Naive B cell (primary cell): ENCODE measurements at regions not wholly inside any gene's neighbourhood (a gene's known extent, or its start where the extent isn't known, plus 50 kb on each side); places are given as distances from the start of the nearest gene placed in this dataset.

ENCODE experiments used
- ATAC-seq, 2 donors: fragments of 150-1000 bp; cut with Tn5 transposase; 2 replicates each; pipeline ENCODE4 v1.10.0; 2021; ENCODE audit warnings: low read depth in 2 of 2, mild to moderate bottlenecking in 2 of 2, moderate library complexity in 2 of 2
- DNase-seq: peaks from one replicate; pipeline ENCODE4 v3.0.0; 2022
- H3K27ac Mint-ChIP-seq, 6 donors: one replicate each; pipeline ENCODE4 v1.8.0; 2020 to 2022; ENCODE audit warnings: mild to moderate bottlenecking in 6 of 6, mixed read lengths in 6 of 6, moderate library complexity in 5 of 6, inconsistent platforms in 2 of 6
- H3K27me3 Mint-ChIP-seq, 3 donors: one replicate each; pipeline ENCODE4 v1.8.0; 2021 to 2022; ENCODE audit warnings: mixed read lengths in 3 of 3, mild to moderate bottlenecking in 1 of 3
- H3K36me3 Mint-ChIP-seq, 2 donors: one replicate each; pipeline ENCODE4 v1.8.0; 2020 to 2022; ENCODE audit warnings: mixed read lengths in 2 of 2, inconsistent platforms in 1 of 2, mild to moderate bottlenecking in 1 of 2
- H3K4me1 Mint-ChIP-seq, 3 donors: one replicate each; pipeline ENCODE4 v1.8.0; 2020 to 2022; ENCODE audit warnings: mixed read lengths in 3 of 3, inconsistent platforms in 1 of 3, mild to moderate bottlenecking in 1 of 3, moderate library complexity in 1 of 3
- H3K4me3 Mint-ChIP-seq, 8 donors: one replicate each; pipeline ENCODE4 v1.8.0; 2020 to 2022; ENCODE audit warnings: mild to moderate bottlenecking in 8 of 8, mixed read lengths in 8 of 8, moderate library complexity in 8 of 8, inconsistent platforms in 2 of 8
- H3K9me3 Mint-ChIP-seq, 7 donors: one replicate each; pipeline ENCODE4 v1.8.0; 2020 to 2022; ENCODE audit warnings: mixed read lengths in 7 of 7, mild to moderate bottlenecking in 5 of 7, inconsistent platforms in 2 of 7, moderate library complexity in 1 of 7

GRCh38 chr4:185945252-185945651, 123.7 kb upstream of the TLR3 start:
- no peaks in the 10 kb centered on the region for H3K36me3 Mint-ChIP-seq
- no peak overlapping the region for H3K4me3 Mint-ChIP-seq
- ATAC-seq (no peak), DNase-seq (no peak)
- H3K9me3 Mint-ChIP-seq, result peaks cover 0 to 4% (median 2%) of the 10 kb centered on the region in 7 donors
- H3K27ac Mint-ChIP-seq, result peak overlapping the region in 1 of 6 donors; percentile 22
- peaks cover 3 to 22% (median 10%) of the 10 kb centered on the region in 3 donors for H3K27me3 Mint-ChIP-seq
- H3K4me1 Mint-ChIP-seq, result no peaks in the 10 kb centered on the region

GRCh38 chr4:185945906-185946305, 123.0 kb upstream of the TLR3 start:
- Mint-ChIP-seq H3K4me1 (no peaks in the 10 kb centered on the region), H3K9me3 (peaks cover 0 to 4% (median 2%) of the 10 kb centered on the region in 7 donors), H3K4me3 (no peak overlapping the region), H3K27ac (no peak overlapping the region), H3K36me3 (no peaks in the 10 kb centered on the region), H3K27me3 (peaks cover 4 to 22% (median 10%) of the 10 kb centered on the region in 3 donors)
- ATAC-seq (no peak), DNase-seq (no peak)

GRCh38 chr4:185950891-185951290, 118.1 kb upstream of the TLR3 start:
- Mint-ChIP-seq H3K27me3 (peaks cover 12 to 43% (median 28%) of the 10 kb centered on the region in 3 donors), H3K36me3 (no peaks in the 10 kb centered on the region), H3K4me3 (no peak overlapping the region), H3K27ac (no peak overlapping the region), H3K9me3 (peaks cover 0 to 4% (median 2%) of the 10 kb centered on the region in 7 donors), H3K4me1 (no peaks in the 10 kb centered on the region)
- no peak for DNase-seq
- no peak for ATAC-seq

- H3K4me1 Mint-ChIP-seq, result no peaks in the 10 kb centered on the region
- H3K36me3 Mint-ChIP-seq, result no peaks in the 10 kb centered on the region
- peaks cover 0 to 7% (median 0%) of the 10 kb centered on the region in 7 donors for H3K9me3 Mint-ChIP-seq
- ATAC-seq, result no peak
- DNase-seq, result no peak
- H3K27ac Mint-ChIP-seq, result peak overlapping the region in 1 of 6 donors; percentile 39
- peaks cover 9 to 36% (median 29%) of the 10 kb centered on the region in 3 donors for H3K27me3 Mint-ChIP-seq
- H3K4me3 Mint-ChIP-seq, result no peak overlapping the region
Observed at GRCh38 chr4:185955151-185955770, 113.7 kb upstream of the TLR3 start.

GRCh38 chr4:185955826-185956543, 113.0 kb upstream of the TLR3 start:
- no peak overlapping the region for H3K4me3 Mint-ChIP-seq
- no peak for ATAC-seq
- no peak for DNase-seq
- no peak overlapping the region for H3K27ac Mint-ChIP-seq
- no peaks in the 10 kb centered on the region for H3K36me3 Mint-ChIP-seq
- H3K27me3 Mint-ChIP-seq, result peaks cover 8 to 36% (median 29%) of the 10 kb centered on the region in 3 donors
- no peaks in the 10 kb centered on the region for H3K4me1 Mint-ChIP-seq
- H3K9me3 Mint-ChIP-seq, result peaks cover 0 to 7% (median 0%) of the 10 kb centered on the region in 7 donors

- DNase-seq, result no peak
- H3K4me1 Mint-ChIP-seq, result no peaks in the 10 kb centered on the region
- H3K9me3 Mint-ChIP-seq, result peaks cover 0 to 7% (median 0%) of the 10 kb centered on the region in 7 donors
- H3K4me3 Mint-ChIP-seq, result no peak overlapping the region
- H3K27ac Mint-ChIP-seq, result no peak overlapping the region
- no peaks in the 10 kb centered on the region for H3K36me3 Mint-ChIP-seq
- H3K27me3 Mint-ChIP-seq, result peaks cover 8 to 36% (median 29%) of the 10 kb centered on the region in 3 donors
- no peak for ATAC-seq
Observed at GRCh38 chr4:185956544-185956940, 112.4 kb upstream of the TLR3 start.

- ATAC-seq (no peak), DNase-seq (no peak)
- Mint-ChIP-seq H3K27me3 (peaks cover 8 to 27% (median 26%) of the 10 kb centered on the region in 3 donors), H3K36me3 (no peaks in the 10 kb centered on the region), H3K4me3 (no peak overlapping the region), H3K27ac (no peak overlapping the region), H3K9me3 (peaks cover 0 to 7% (median 0%) of the 10 kb centered on the region in 7 donors), H3K4me1 (no peaks in the 10 kb centered on the region)
Observed at GRCh38 chr4:185958094-185958747, 110.7 kb upstream of the TLR3 start.

- Mint-ChIP-seq H3K4me3 (peak overlapping the region in 3 of 8 donors; percentile 2 to 47 (median 42)), H3K9me3 (peaks cover 0 to 5% (median 2%) of the 10 kb centered on the region in 7 donors), H3K4me1 (peaks cover 0 to 14% (median 12%) of the 10 kb centered on the region in 3 donors), H3K27ac (peak overlapping the region in 5 of 6 donors; percentile 13 to 78 (median 67)), H3K36me3 (no peaks in the 10 kb centered on the region), H3K27me3 (no peaks in the 10 kb centered on the region)
- peak; percentile 45 to 46 for ATAC-seq
- no peak for DNase-seq
Observed at GRCh38 chr4:185965426-185966384, 103.3 kb upstream of the TLR3 start.

- Mint-ChIP-seq H3K4me3 (no peak overlapping the region), H3K27ac (no peak overlapping the region), H3K27me3 (no peaks in the 10 kb centered on the region), H3K36me3 (no peaks in the 10 kb centered on the region), H3K9me3 (peaks cover 0 to 5% (median 2%) of the 10 kb centered on the region in 7 donors), H3K4me1 (peaks cover 0 to 14% (median 12%) of the 10 kb centered on the region in 3 donors)
- no peak for DNase-seq
- no peak for ATAC-seq
Observed at GRCh38 chr4:185966549-185966948, 102.4 kb upstream of the TLR3 start.

- Mint-ChIP-seq H3K4me1 (peaks cover 0 to 14% (median 12%) of the 10 kb centered on the region in 3 donors), H3K9me3 (peaks cover 0 to 5% (median 2%) of the 10 kb centered on the region in 7 donors), H3K27ac (no peak overlapping the region), H3K4me3 (no peak overlapping the region), H3K27me3 (no peaks in the 10 kb centered on the region), H3K36me3 (no peaks in the 10 kb centered on the region)
- ATAC-seq (no peak), DNase-seq (no peak)
Observed at GRCh38 chr4:185966997-185967775, 101.8 kb upstream of the TLR3 start.

GRCh38 chr4:185969657-185970056, 99.3 kb upstream of the TLR3 start:
- no peaks in the 10 kb centered on the region for H3K36me3 Mint-ChIP-seq
- peaks cover 0 to 4% (median 4%) of the 10 kb centered on the region in 3 donors for H3K27me3 Mint-ChIP-seq
- peaks cover 0 to 5% (median 3%) of the 10 kb centered on the region in 7 donors for H3K9me3 Mint-ChIP-seq
- DNase-seq (no peak), ATAC-seq (no peak)
- H3K27ac Mint-ChIP-seq, result no peak overlapping the region
- H3K4me1 Mint-ChIP-seq, result peaks cover 0 to 14% (median 12%) of the 10 kb centered on the region in 3 donors
- H3K4me3 Mint-ChIP-seq, result no peak overlapping the region

GRCh38 chr4:185987961-185988627, 80.9 kb upstream of the TLR3 start:
- peaks cover 0 to 9% (median 4%) of the 10 kb centered on the region in 3 donors for H3K27me3 Mint-ChIP-seq
- H3K9me3 Mint-ChIP-seq, result peaks cover 0 to 32% (median 15%) of the 10 kb centered on the region in 7 donors
- no peak overlapping the region for H3K4me3 Mint-ChIP-seq
- ATAC-seq, result no peak
- no peaks in the 10 kb centered on the region for H3K4me1 Mint-ChIP-seq
- DNase-seq, result no peak
- H3K36me3 Mint-ChIP-seq, result no peaks in the 10 kb centered on the region
- H3K27ac Mint-ChIP-seq, result no peak overlapping the region
